NCI-H1436 (cell line): ENCODE measurements at regions not wholly inside any gene's neighbourhood (a gene's known extent, or its start where the extent isn't known, plus 50 kb on each side); places are given as distances from the start of the nearest gene placed in this dataset.
"Not testable (repeated sequence)": the region's sequence is repeated elsewhere in the genome, so short reads cannot be mapped to it uniquely, and the experiment has no call there.

ENCODE experiments used
- DNase-seq: peaks from one replicate; lab custom pipeline; 2025; lab: John Stamatoyannopoulos, UW

- no peak for DNase-seq
Measured at GRCh38 chr15:31179693-31180092, 78.2 kb upstream of the TRPM1 start.

- DNase-seq: no peak
Measured at GRCh38 chr15:31193291-31193690, 91.8 kb upstream of the TRPM1 start.

GRCh38 chr15:31195871-31196270, 94.3 kb upstream of the TRPM1 start:
- DNase-seq: no peak

- no peak for DNase-seq
Measured at GRCh38 chr15:31197497-31198414, 96.2 kb upstream of the TRPM1 start.

GRCh38 chr15:31200735-31201151, 99.2 kb upstream of the TRPM1 start:
- DNase-seq: peak; percentile 41

- no peak for DNase-seq
Measured at GRCh38 chr15:31202953-31203352, 101.4 kb upstream of the TRPM1 start.

- DNase-seq: no peak
Measured at GRCh38 chr15:31203999-31204398, 102.5 kb upstream of the TRPM1 start.

GRCh38 chr15:31206386-31207181, 105.1 kb upstream of the TRPM1 start:
- DNase-seq: no peak

GRCh38 chr15:31207246-31207645, 105.7 kb upstream of the TRPM1 start:
- no peak for DNase-seq

GRCh38 chr15:31207861-31208260, 106.3 kb upstream of the TRPM1 start:
- not testable (repeated sequence) for DNase-seq

GRCh38 chr15:31208817-31209216, 107.3 kb upstream of the TRPM1 start:
- no peak for DNase-seq

GRCh38 chr15:31211353-31211752, 109.8 kb upstream of the TRPM1 start:
- DNase-seq: no peak

GRCh38 chr15:31212326-31213080, 111.0 kb upstream of the TRPM1 start:
- no peak for DNase-seq

- DNase-seq: no peak
Measured at GRCh38 chr15:31214158-31214863, 112.3 kb upstream of the KLF13 start.

GRCh38 chr15:31214864-31215489, 111.7 kb upstream of the KLF13 start:
- DNase-seq: no peak

GRCh38 chr15:31215490-31216214, 111.0 kb upstream of the KLF13 start:
- DNase-seq: peak; percentile 82

- DNase-seq: peak; percentile 65
Measured at GRCh38 chr15:31216215-31216911, 110.3 kb upstream of the KLF13 start.

GRCh38 chr15:31217067-31217466, 109.6 kb upstream of the KLF13 start:
- no peak for DNase-seq

GRCh38 chr15:31217566-31218270, 108.9 kb upstream of the KLF13 start:
- DNase-seq: no peak
